Kidney (tissue), 13 donors: ENCODE measurements at regions not wholly inside any gene's neighbourhood (a gene's known extent, or its start where the extent isn't known, plus 50 kb on each side); places are given as distances from the start of the nearest gene placed in this dataset.

Experiments used
- DNase-seq, 5 donors: peaks; one replicate each; pipeline ENCODE4 v3.0.0-alpha.2; 2013 to 2020
- FAIRE-seq: peaks from 2 replicates; lab custom pipeline; 2012; peaks lifted over from hg19 to GRCh38; lab: Jason Lieb, UNC
- H3K27ac ChIP-seq, 2 donors: one replicate each; pipeline ENCODE4 v1.7.0; 2013; ENCODE audit warnings: low read depth in 2 of 2, low read length in 2 of 2, inconsistent platforms in 1 of 2
- H3K27me3 ChIP-seq: one replicate; pipeline ENCODE4 v1.7.1; 2013; ENCODE audit warnings: low read length, inconsistent platforms; ENCODE audit not compliant: control insufficient read depth, insufficient read depth
- H3K36me3 ChIP-seq, 3 donors: one replicate each; pipeline versions ENCODE4 v1.7.0 to v1.7.1; 2013; ENCODE audit warnings: low read length in 3 of 3, control low read depth in 1 of 3, inconsistent platforms in 1 of 3; ENCODE audit not compliant: insufficient read depth in 3 of 3, control insufficient read depth in 2 of 3
- H3K4me1 ChIP-seq, 3 donors: one replicate each; pipeline versions ENCODE4 v1.7.0 to v1.7.1; 2013; ENCODE audit warnings: low read length in 3 of 3, inconsistent platforms in 1 of 3, low read depth in 1 of 3; ENCODE audit not compliant: control insufficient read depth in 2 of 3, insufficient read depth in 2 of 3
- H3K4me3 ChIP-seq, 3 donors: one replicate each; pipeline versions ENCODE4 v1.7.0 to v1.8.1; 2013; ENCODE audit warnings: low read length in 3 of 3, control low read depth in 1 of 3, inconsistent platforms in 1 of 3
- H3K9ac ChIP-seq, 3 donors: one replicate each; pipeline versions ENCODE4 v1.7.0 to v1.7.1; 2013; ENCODE audit warnings: low read length in 3 of 3, control low read depth in 1 of 3, inconsistent platforms in 1 of 3
- H3K9me3 ChIP-seq, 3 donors: one replicate each; pipeline versions ENCODE4 v1.7.0 to v1.7.1; 2013; ENCODE audit warnings: low read length in 3 of 3, control low read depth in 1 of 3, inconsistent platforms in 1 of 3; ENCODE audit not compliant: control insufficient read depth in 2 of 3, insufficient read depth in 1 of 3
- CTCF ChIP-seq: IDR thresholded peaks from 3 replicates; pipeline ENCODE4 v1.5.1; 2012; ENCODE audit warnings: mild to moderate bottlenecking, moderate library complexity, borderline replicate concordance; ENCODE audit not compliant: insufficient read depth; ENCODE audit errors: extremely low read depth
- intact Hi-C: fragments of 100-400 bp; cut with DNase I; formaldehyde crosslinking; loops from one replicate; pipeline ENCODE4 v1.11.1; 2022
- donor health status: control.
- donor health status: control.
- donor health status: control.
- donor health status: control.
- donor health status: control.
- donor health status: DM: yes; HTN: yes; CAD: no.
- donor health status: Normal renal cell carcinoma (clear cell type).

- no peak for TF ChIP-seq CTCF
- Histone ChIP-seq H3K4me3 (no peak overlapping the region), H3K36me3 (no peaks in the 10 kb centered on the region), H3K9me3 (no peaks in the 10 kb centered on the region), H3K27ac (no peak overlapping the region), H3K27me3 (no peaks in the 10 kb centered on the region), H3K9ac (no peak overlapping the region), H3K4me1 (no peaks in the 10 kb centered on the region)
- intact Hi-C loops: no loop called here
- FAIRE-seq: no peak
- no peak for DNase-seq
Observed at GRCh38 chr5:87867281-87867680, 401.4 kb downstream of the TMEM161B start.

- intact Hi-C loops: no loop called here
- peak in 2 of 5 donors; percentile 25 to 38 for DNase-seq
- no peak overlapping the region for H3K9ac ChIP-seq
- no peaks in the 10 kb centered on the region for H3K4me1 ChIP-seq
- no peaks in the 10 kb centered on the region for H3K36me3 ChIP-seq
- no peak overlapping the region for H3K27ac ChIP-seq
- FAIRE-seq: no peak
- no peaks in the 10 kb centered on the region for H3K27me3 ChIP-seq
- no peak for TF ChIP-seq CTCF
- no peaks in the 10 kb centered on the region for H3K9me3 ChIP-seq
- H3K4me3 ChIP-seq: no peak overlapping the region
Observed at GRCh38 chr5:87853541-87853940, 415.1 kb downstream of the TMEM161B start.

GRCh38 chr5:87851603-87852002 lies 417.0 kb downstream of the TMEM161B start:
- Histone ChIP-seq H3K27ac (no peak overlapping the region), H3K9ac (no peak overlapping the region), H3K36me3 (no peaks in the 10 kb centered on the region), H3K4me1 (no peaks in the 10 kb centered on the region), H3K27me3 (no peaks in the 10 kb centered on the region), H3K9me3 (no peaks in the 10 kb centered on the region), H3K4me3 (no peak overlapping the region)
- intact Hi-C loops: no loop called here
- no peak for TF ChIP-seq CTCF
- DNase-seq (no peak), FAIRE-seq (no peak)

- Histone ChIP-seq H3K36me3 (no peaks in the 10 kb centered on the region), H3K27ac (no peak overlapping the region), H3K4me1 (no peaks in the 10 kb centered on the region), H3K27me3 (no peaks in the 10 kb centered on the region), H3K9ac (no peak overlapping the region), H3K9me3 (no peaks in the 10 kb centered on the region), H3K4me3 (no peak overlapping the region)
- no peak for DNase-seq
- no peak for FAIRE-seq
- intact Hi-C loops: no loop called here
- no peak for TF ChIP-seq CTCF
Observed at GRCh38 chr5:87850843-87851242, 417.8 kb downstream of the TMEM161B start.
